Spleen (tissue), 7 donors: ENCODE measurements at regions not wholly inside any gene's neighbourhood (a gene's known extent, or its start where the extent isn't known, plus 50 kb on each side); places are given as distances from the start of the nearest gene placed in this dataset.

ENCODE experiments used
- POLR2A ChIP-seq, 3 donors: fragments of 450-650 bp; IDR thresholded peaks; one replicate each; pipeline ENCODE4 v1.5.1; 2017; ENCODE audit warnings: antibody characterized with exemption in 3 of 3, mild to moderate bottlenecking in 1 of 3
- TF ChIP-seq, protein P1 (sequence below), 11 experiments: fragments of 200-600 bp in 7 of 11; fragments of 450-650 bp in 4 of 11; sonication (generic) in 4 of 11; IDR thresholded peaks in 8 of 11; conservative IDR thresholded peaks in 3 of 11; 1 replicate in 7 of 11; 2 replicates in 4 of 11; pipeline versions ENCODE4 v1.4.0 to v1.8.0; 2016 to 2021; ENCODE audit warnings: antibody characterized with exemption in 11 of 11, inconsistent platforms in 4 of 11, mild to moderate bottlenecking in 1 of 11
- donor health status: DM: no; HTN: no; CAD: no; lungs with moderate emphysema.
- donor health status: DM: no; HTN: no; CAD: no.
- donor health status: DM: no; HTN: no; CAD: no.

DNA sequence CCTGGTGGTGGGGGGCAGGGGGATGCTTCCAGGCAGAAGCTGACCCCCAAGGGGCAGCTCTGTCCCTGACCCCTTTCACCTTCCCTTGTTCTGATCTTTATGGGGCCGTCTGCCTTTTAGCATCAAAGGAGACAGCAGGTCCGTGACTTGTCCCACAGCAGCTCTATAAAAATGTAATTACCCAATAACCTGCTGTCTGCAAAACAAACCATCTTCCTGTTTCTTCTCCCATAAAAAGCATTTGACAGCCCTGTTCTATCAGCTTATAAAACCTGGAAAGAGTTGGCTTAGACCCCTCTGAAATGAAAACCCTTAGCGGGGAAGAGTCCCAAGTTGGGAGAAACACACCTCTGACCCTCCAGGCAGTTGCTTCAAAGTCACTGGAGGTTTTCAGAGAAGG, 416.9 kb downstream of the MED13L start:
- TF ChIP-seq, protein P1, sequence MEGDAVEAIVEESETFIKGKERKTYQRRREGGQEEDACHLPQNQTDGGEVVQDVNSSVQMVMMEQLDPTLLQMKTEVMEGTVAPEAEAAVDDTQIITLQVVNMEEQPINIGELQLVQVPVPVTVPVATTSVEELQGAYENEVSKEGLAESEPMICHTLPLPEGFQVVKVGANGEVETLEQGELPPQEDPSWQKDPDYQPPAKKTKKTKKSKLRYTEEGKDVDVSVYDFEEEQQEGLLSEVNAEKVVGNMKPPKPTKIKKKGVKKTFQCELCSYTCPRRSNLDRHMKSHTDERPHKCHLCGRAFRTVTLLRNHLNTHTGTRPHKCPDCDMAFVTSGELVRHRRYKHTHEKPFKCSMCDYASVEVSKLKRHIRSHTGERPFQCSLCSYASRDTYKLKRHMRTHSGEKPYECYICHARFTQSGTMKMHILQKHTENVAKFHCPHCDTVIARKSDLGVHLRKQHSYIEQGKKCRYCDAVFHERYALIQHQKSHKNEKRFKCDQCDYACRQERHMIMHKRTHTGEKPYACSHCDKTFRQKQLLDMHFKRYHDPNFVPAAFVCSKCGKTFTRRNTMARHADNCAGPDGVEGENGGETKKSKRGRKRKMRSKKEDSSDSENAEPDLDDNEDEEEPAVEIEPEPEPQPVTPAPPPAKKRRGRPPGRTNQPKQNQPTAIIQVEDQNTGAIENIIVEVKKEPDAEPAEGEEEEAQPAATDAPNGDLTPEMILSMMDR (IDR thresholded peaks at IDR 0.05 in 8 of 11, conservative IDR thresholded peaks at IDR 0.05 in 3 of 11): no peak
- TF ChIP-seq POLR2A (IDR thresholded peaks at IDR 0.05): no peak
